ENCODE measurements at regions not wholly inside any gene's neighbourhood (a gene's known extent, or its start where the extent isn't known, plus 50 kb on each side); places are given as distances from the start of the nearest gene placed in this dataset.
"Not testable (repeated sequence)": the region's sequence is repeated elsewhere in the genome, so short reads cannot be mapped to it uniquely, and the experiment has no call there.

DNA sequence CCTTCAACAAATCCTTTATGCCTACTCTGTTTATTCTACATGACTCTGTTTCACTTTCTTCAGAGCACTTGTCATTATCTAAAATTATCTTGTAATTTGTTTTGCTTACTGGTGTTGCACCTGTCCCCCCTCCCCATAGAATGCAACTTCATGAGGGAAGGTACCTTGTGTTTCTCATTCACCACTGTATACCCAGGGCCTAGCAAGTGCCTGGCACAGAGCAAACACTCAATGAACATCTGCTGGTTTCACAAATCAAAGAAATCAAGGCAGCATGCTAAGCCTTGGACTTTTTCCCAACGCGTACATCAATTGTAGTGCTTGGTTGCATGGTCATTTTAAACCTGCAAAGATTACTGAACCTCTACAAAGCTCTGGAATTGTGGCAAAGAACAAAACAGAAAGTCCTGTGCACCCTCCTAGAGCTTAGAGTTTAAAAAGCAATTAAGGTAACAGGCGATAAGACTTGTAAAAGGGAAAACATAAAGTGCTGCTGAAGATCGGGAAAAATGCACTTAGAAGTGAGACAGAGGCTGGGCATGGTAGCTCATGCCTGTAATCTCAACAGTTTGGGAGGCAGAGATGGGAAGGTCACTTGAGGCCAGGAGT is 479.1 kb downstream of the MED13L start:
- no peak for DNase-seq
- Histone ChIP-seq H3K36me3 (no peaks in the 10 kb centered on the region), H3K27me3 (ENCODE audit: insufficient read depth, low read depth, severe bottlenecking) (no peaks in the 10 kb centered on the region), H3K27ac (no peak overlapping the region), H3K9me3 (ENCODE audit: severe bottlenecking) (no peaks in the 10 kb centered on the region), H3K4me3 (ENCODE audit: low read depth, low read length) (no peak overlapping the region)
- no peak for TF ChIP-seq CTCF (IDR thresholded peaks at IDR 0.05; ENCODE audit: low read depth, low read length)

DNA sequence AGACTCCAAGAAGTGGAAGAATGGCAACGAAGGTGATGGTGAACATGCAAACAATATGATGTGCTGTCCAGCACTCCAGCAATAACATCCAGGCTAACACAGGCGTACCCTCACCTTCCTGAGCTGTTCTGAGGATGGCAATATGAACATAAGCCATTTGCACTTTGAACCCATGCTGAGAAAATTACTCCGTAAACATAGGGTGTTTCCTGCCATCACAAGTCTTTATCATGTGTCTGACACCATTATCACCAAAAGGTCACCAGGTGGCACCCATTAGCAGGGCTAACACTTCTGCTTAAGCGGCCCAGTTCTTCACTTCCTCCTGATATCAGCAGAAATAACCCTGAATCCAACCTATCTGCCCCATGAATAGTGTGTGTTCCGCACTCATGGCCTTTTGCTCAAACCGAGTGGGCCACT is 482.8 kb downstream of the MED13L start:
- no peak overlapping the region for H3K4me3 ChIP-seq (ENCODE audit: low read depth, low read length)
- no peak overlapping the region for H3K27ac ChIP-seq
- no peaks in the 10 kb centered on the region for H3K36me3 ChIP-seq
- H3K27me3 ChIP-seq (ENCODE audit: insufficient read depth, low read depth, severe bottlenecking) = no peaks in the 10 kb centered on the region
- TF ChIP-seq CTCF (IDR thresholded peaks at IDR 0.05; ENCODE audit: low read depth, low read length) = peak; percentile 54
- no peaks in the 10 kb centered on the region for H3K9me3 ChIP-seq (ENCODE audit: severe bottlenecking)
- DNase-seq = peak; percentile 24

GRCh38 chr12:115791331-115791730 is 486.2 kb downstream of the MED13L start:
- no peak for DNase-seq
- TF ChIP-seq CTCF (IDR thresholded peaks at IDR 0.05; ENCODE audit: low read depth, low read length) = no peak
- peaks cover 2% of the 10 kb centered on the region for H3K9me3 ChIP-seq (ENCODE audit: severe bottlenecking)
- no peak overlapping the region for H3K27ac ChIP-seq
- H3K27me3 ChIP-seq (ENCODE audit: insufficient read depth, low read depth, severe bottlenecking) = no peaks in the 10 kb centered on the region
- no peaks in the 10 kb centered on the region for H3K36me3 ChIP-seq
- no peak overlapping the region for H3K4me3 ChIP-seq (ENCODE audit: low read depth, low read length)

DNA sequence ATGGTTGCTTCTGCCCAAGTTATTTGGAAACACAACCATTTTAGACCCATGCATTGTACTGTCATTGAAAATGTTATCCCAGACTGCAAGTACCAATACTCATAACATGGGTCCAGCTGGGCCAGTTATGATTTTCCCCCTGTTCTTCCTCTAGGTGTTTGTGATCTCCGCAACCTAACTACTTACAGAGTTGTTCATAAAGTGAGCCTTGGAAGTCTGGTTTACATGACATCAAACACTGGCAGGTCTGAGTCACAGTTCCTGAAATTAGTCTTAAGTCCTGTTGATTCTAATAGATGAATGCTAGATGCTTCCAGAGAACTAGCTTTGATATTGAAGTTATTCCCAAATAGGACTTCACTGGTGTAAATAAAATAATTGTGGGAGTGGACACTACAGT is 487.0 kb downstream of the MED13L start:
- Histone ChIP-seq H3K36me3 (no peaks in the 10 kb centered on the region), H3K27me3 (ENCODE audit: insufficient read depth, low read depth, severe bottlenecking) (no peaks in the 10 kb centered on the region)

DNA sequence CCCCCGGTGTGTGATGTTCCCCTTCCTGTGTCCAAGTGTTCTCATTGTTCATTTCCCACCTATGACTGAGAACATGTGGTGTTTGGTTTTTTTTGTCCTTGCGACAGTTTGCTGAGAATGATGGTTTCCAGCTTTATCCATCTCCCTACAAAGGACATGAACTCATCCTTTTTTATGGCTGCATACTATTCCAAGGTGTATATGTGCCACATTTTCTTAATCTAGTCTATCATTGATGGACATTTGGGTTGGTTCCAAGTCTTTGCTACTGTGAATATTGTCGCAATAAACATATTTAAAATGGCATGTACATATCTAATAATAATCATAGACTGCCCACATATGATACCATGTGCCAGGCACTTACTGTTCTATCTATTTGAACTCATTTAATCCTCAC is 491.0 kb downstream of the MED13L start:
- H3K27ac ChIP-seq; H3K36me3 ChIP-seq; H3K4me3 ChIP-seq (ENCODE audit: low read depth, low read length); DNase-seq; H3K27me3 ChIP-seq (ENCODE audit: insufficient read depth, low read depth, severe bottlenecking); H3K9me3 ChIP-seq (ENCODE audit: severe bottlenecking): not testable (repeated sequence)

More for the DNA sequence above, 487.0 kb downstream of the MED13L start:
- Histone ChIP-seq H3K27ac (no peak overlapping the region), H3K4me3 (ENCODE audit: low read depth, low read length) (no peak overlapping the region), H3K9me3 (ENCODE audit: severe bottlenecking) (peaks cover 2% of the 10 kb centered on the region)
- DNase-seq = no peak
- no peak for TF ChIP-seq CTCF (IDR thresholded peaks at IDR 0.05; ENCODE audit: low read depth, low read length)

DNA sequence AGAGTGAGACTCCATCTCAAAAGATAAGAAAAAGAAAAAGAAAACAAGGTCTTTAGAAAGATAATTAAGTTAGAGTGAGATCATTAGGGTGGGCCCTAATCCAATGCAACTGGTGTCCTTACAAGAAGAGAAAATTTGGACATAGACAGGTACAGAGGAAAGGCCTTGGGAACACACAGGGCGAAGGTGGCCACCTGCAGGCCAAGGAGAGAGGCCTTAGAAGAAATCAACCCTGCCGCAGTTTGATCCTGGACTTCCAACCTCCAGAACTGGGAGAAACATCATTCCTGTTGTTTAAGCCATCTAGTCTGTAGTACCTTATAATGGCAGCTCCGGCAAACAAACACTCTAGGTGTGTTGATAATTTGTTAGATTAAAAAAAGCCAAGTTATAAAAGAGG is 491.9 kb downstream of the MED13L start:
- peak; percentile 35; the same call in 1 of the 2 replicates for TF ChIP-seq CTCF (IDR thresholded peaks at IDR 0.05; ENCODE audit: low read depth, low read length)
- DNase-seq = no peak
- Histone ChIP-seq H3K27ac (no peak overlapping the region), H3K27me3 (ENCODE audit: insufficient read depth, low read depth, severe bottlenecking) (no peaks in the 10 kb centered on the region), H3K4me3 (ENCODE audit: low read depth, low read length) (no peak overlapping the region), H3K36me3 (no peaks in the 10 kb centered on the region), H3K9me3 (ENCODE audit: severe bottlenecking) (peaks cover 2% of the 10 kb centered on the region)

Measured in WERI-Rb-1 (cell line).